OCI-LY7 (cell line): ENCODE measurements at regions not wholly inside any gene's neighbourhood (a gene's known extent, or its start where the extent isn't known, plus 50 kb on each side); places are given as distances from the start of the nearest gene placed in this dataset.

Source experiments
- BruUV-seq: library from RNA; stranded (reverse); fragments of 400-500 nt; replicated peaks from 2 replicates; lab custom pipeline; 2021; lab: Mats Ljungman, UMichigan
- CTCF ChIA-PET: fragments of 300-600 bp; sonication (Branson Sonifier 250); formaldehyde crosslinking; loops from one replicate; lab custom pipeline; 2022; ENCODE audit warnings: antibody characterized with exemption; ENCODE audit not compliant: unreplicated experiment; lab: Charles Lee
- POLR2A ChIA-PET: fragments of 300-600 bp; sonication (Branson Sonifier 250); formaldehyde crosslinking; loops from one replicate; lab custom pipeline; 2022; ENCODE audit warnings: antibody characterized with exemption; lab: Charles Lee
- DNase-seq: peaks from one replicate; pipeline ENCODE4 v3.0.0-alpha.2; 2015; ENCODE audit warnings: low spot score
- H2AFZ ChIP-seq: fragments of 200-600 bp; sonication (generic), shearing (Covaris generic); 2 replicates; pipeline ENCODE4 v1.6.1; 2014; ENCODE audit warnings: mild to moderate bottlenecking, antibody characterized with exemption, low read length, moderate library complexity
- H3K27ac ChIP-seq: fragments of 200-600 bp; sonication (generic); 2 replicates; pipeline ENCODE4 v1.5.1; 2014; ENCODE audit warnings: mixed run types, low read depth, mild to moderate bottlenecking, moderate library complexity, low read length, inconsistent platforms; ENCODE audit not compliant: poor library complexity, severe bottlenecking
- H3K36me3 ChIP-seq: fragments of 200-600 bp; sonication (generic); 2 replicates; pipeline ENCODE4 v1.6.1; 2014; ENCODE audit warnings: mild to moderate bottlenecking, antibody characterized with exemption, low read length, moderate library complexity, mixed read lengths; ENCODE audit not compliant: insufficient read depth
- H3K4me1 ChIP-seq: fragments of 200-600 bp; sonication (generic); 2 replicates; pipeline ENCODE4 v1.5.1; 2014; ENCODE audit warnings: mild to moderate bottlenecking, low read length; ENCODE audit not compliant: insufficient read depth, poor library complexity, severe bottlenecking
- H3K4me2 ChIP-seq: fragments of 200-600 bp; sonication (generic); 2 replicates; pipeline ENCODE4 v1.6.1; 2014; ENCODE audit warnings: mild to moderate bottlenecking, low read length
- H3K4me3 ChIP-seq: fragments of 200-600 bp; sonication (generic); 2 replicates; pipeline ENCODE4 v1.5.1; 2014; ENCODE audit warnings: mild to moderate bottlenecking, low read depth, low read length; ENCODE audit not compliant: poor library complexity, severe bottlenecking
- H3K79me2 ChIP-seq: fragments of 200-600 bp; sonication (generic); 2 replicates; pipeline ENCODE4 v1.6.1; 2016; ENCODE audit warnings: low read depth, mild to moderate bottlenecking, low read length, moderate library complexity, mixed read lengths; ENCODE audit not compliant: insufficient read depth
- H3K9me2 ChIP-seq: fragments of 200-600 bp; sonication (generic); 2 replicates; pipeline ENCODE4 v1.6.1; 2016; ENCODE audit warnings: mild to moderate bottlenecking, low read length, mixed read lengths; ENCODE audit not compliant: insufficient read depth
- H3K9me3 ChIP-seq: fragments of 200-600 bp; sonication (generic); 2 replicates; pipeline ENCODE4 v1.6.1; 2014; ENCODE audit warnings: mild to moderate bottlenecking, mixed run types, low read length, mixed read lengths
- H4K20me1 ChIP-seq: fragments of 200-600 bp; sonication (generic); 2 replicates; pipeline ENCODE4 v1.6.1; 2014; ENCODE audit warnings: mild to moderate bottlenecking, antibody characterized with exemption, low read length, moderate library complexity, mixed read lengths; ENCODE audit not compliant: insufficient read depth
- EZH2phosphoT487 ChIP-seq: fragments of 200-600 bp; sonication (generic); IDR thresholded peaks from 2 replicates; pipeline ENCODE4 v1.6.1; 2018; ENCODE audit warnings: low read depth, borderline replicate concordance, mild to moderate bottlenecking, mixed run types, antibody characterized with exemption, low read length, moderate library complexity, mixed read lengths
- intact Hi-C: fragments of 100-400 bp; cut with micrococcal nuclease; formaldehyde crosslinking; loops from one replicate; pipeline ENCODE4 v1.10.0; 2022; ENCODE audit not compliant: unreplicated experiment
- TF ChIP-seq, protein P1 (sequence below): fragments of 200-600 bp; sonication (generic); conservative IDR thresholded peaks from 2 replicates; pipeline ENCODE4 v1.5.1; 2014; ENCODE audit warnings: mild to moderate bottlenecking, antibody characterized with exemption, low read length, moderate library complexity, mixed read lengths

DNA sequence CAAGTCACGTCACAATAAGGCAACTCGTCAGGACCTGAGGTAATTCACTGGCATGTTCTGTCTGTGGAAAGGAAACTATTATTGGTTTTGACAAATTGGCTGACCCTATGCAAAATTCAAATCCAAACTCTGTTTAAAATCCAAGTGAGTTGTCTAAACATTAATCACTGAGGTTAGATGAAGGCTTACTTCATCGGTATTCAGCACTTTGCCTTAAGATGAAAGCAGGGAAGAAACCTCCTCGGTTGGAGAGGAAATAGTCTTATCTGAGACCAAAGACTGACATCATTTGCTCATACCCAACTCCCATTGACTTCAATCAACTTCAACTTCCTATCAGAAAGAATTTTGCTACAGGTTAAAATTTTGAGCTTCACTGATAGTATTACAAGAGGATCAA, 355.1 kb upstream of the MBL2 start:
- H3K79me2 ChIP-seq: no peaks in the 10 kb centered on the region
- TF ChIP-seq, protein P1, sequence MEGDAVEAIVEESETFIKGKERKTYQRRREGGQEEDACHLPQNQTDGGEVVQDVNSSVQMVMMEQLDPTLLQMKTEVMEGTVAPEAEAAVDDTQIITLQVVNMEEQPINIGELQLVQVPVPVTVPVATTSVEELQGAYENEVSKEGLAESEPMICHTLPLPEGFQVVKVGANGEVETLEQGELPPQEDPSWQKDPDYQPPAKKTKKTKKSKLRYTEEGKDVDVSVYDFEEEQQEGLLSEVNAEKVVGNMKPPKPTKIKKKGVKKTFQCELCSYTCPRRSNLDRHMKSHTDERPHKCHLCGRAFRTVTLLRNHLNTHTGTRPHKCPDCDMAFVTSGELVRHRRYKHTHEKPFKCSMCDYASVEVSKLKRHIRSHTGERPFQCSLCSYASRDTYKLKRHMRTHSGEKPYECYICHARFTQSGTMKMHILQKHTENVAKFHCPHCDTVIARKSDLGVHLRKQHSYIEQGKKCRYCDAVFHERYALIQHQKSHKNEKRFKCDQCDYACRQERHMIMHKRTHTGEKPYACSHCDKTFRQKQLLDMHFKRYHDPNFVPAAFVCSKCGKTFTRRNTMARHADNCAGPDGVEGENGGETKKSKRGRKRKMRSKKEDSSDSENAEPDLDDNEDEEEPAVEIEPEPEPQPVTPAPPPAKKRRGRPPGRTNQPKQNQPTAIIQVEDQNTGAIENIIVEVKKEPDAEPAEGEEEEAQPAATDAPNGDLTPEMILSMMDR: no peak
- no peak for TF ChIP-seq EZH2phosphoT487
- H3K9me2 ChIP-seq: no peaks in the 10 kb centered on the region
- BruUV-seq: no TSS peak
- no peak overlapping the region for H3K4me2 ChIP-seq
- peaks cover 2% of the 10 kb centered on the region for H3K4me1 ChIP-seq
- H3K36me3 ChIP-seq: no peaks in the 10 kb centered on the region
- H3K4me3 ChIP-seq: no peak overlapping the region
- POLR2A ChIA-PET: no interaction called here
- H3K27ac ChIP-seq: no peak overlapping the region
- DNase-seq: no peak
- no peaks in the 10 kb centered on the region for H4K20me1 ChIP-seq
- no peaks in the 10 kb centered on the region for H3K9me3 ChIP-seq
- intact Hi-C loops: no loop called here
- CTCF ChIA-PET: no interaction called here
- no peak overlapping the region for H2AFZ ChIP-seq

DNA sequence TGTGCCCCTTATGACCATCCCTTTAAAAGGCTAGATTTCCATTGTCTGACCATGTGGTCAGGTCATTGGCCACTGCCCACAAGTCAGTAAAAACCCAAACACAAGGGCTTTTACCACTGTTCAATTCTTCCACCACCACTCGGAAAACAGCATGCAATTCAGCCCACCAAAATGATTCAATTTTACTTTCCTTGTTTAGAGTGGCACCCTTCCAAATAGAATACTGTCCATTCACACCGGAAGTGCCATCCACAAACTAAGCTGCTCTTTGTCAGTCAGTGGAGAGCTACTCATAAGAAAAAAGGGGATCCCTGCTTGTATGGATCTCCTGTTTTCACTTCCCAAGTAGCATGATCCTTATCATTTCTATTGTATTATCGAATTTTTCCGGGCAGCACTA, 350.7 kb upstream of the MBL2 start:
- BruUV-seq: no TSS peak
- Histone ChIP-seq H3K79me2 (no peaks in the 10 kb centered on the region), H3K27ac (no peak overlapping the region), H3K9me2 (no peaks in the 10 kb centered on the region), H3K4me1 (peaks cover 14% of the 10 kb centered on the region), H4K20me1 (no peaks in the 10 kb centered on the region), H3K36me3 (no peaks in the 10 kb centered on the region), H3K4me2 (no peak overlapping the region), H3K9me3 (no peaks in the 10 kb centered on the region), H3K4me3 (no peak overlapping the region), H2AFZ (no peak overlapping the region)
- TF ChIP-seq EZH2phosphoT487: no peak
- TF ChIP-seq, protein P1: no peak
- no peak for DNase-seq
- ChIA-PET POLR2A (interaction anchor here (1.7 kb wide), 1 partner anchor 9 kb away, joined by 9 read pairs; no protein-coding TSS in a partner anchor), CTCF (no interaction called here)
- intact Hi-C loops: no loop called here

DNA sequence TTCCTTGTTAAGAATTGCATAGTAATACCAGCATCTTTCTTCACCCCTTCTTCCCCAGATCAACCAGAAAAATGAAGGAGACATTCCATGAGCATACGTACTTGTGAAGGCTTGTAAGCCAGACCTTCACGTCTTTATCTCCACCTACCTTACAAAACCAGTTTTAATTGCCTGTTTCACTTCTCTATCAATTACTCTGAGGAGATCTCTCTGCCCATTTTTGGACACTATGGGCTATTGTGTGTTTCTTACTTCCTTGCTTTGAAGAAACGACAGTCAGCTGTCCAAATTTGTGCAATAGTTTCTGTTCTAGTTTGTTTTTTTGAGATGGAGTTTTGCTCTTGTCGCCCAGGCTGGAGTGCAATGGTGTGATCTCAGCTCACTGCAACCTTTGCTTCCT, 349.7 kb upstream of the MBL2 start:
- Histone ChIP-seq H4K20me1 (no peaks in the 10 kb centered on the region), H3K9me2 (no peaks in the 10 kb centered on the region), H2AFZ (peak overlapping the region; percentile 73; the same call in 1 of the 2 replicates), H3K9me3 (no peaks in the 10 kb centered on the region), H3K36me3 (no peaks in the 10 kb centered on the region), H3K27ac (peak overlapping the region; percentile 39), H3K79me2 (no peaks in the 10 kb centered on the region), H3K4me3 (no peak overlapping the region), H3K4me2 (peak overlapping the region; percentile 50), H3K4me1 (peaks cover 14% of the 10 kb centered on the region)
- no TSS peak for BruUV-seq
- intact Hi-C loops: no loop called here
- peak; percentile 44 for DNase-seq
- ChIA-PET POLR2A (interaction anchor here (0.8 kb wide), 1 partner anchor 10 kb away, joined by 3 read pairs; no protein-coding TSS in a partner anchor), CTCF (no interaction called here)
- TF ChIP-seq EZH2phosphoT487: no peak
- TF ChIP-seq, protein P1: no peak
